ENCODE measurements at regions not wholly inside any gene's neighbourhood (a gene's known extent, or its start where the extent isn't known, plus 50 kb on each side); places are given as distances from the start of the nearest gene placed in this dataset.
"Not testable (repeated sequence)": the region's sequence is repeated elsewhere in the genome, so short reads cannot be mapped to it uniquely, and the experiment has no call there.

GRCh38 chr9:90981726-90982125 lies 180.1 kb downstream of the SYK start:
- DNase-seq, result no peak

GRCh38 chr9:90983394-90983793 lies 181.8 kb downstream of the SYK start:
- DNase-seq, result no peak

- no peak for DNase-seq
Measured at GRCh38 chr9:90985631-90986030, 184.0 kb downstream of the SYK start.

DNA sequence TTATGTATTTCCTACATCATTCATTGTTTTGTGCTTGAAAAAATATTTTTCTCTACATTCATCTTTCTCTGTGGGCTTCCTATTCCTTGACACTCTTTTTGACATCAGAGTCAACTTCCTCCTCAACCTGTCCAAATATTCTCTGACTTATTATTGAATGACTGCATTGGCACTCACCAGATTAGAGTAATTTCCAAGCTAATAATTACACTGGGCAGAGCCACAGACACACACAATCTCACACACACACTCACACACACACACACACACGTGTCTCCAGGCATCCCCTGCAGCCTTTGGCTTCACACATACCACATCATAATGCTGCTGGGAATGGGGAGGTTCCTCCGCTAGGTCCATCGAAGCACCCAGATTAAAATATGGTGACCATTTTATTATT lies 184.5 kb downstream of the SYK start:
- no peak for DNase-seq

DNA sequence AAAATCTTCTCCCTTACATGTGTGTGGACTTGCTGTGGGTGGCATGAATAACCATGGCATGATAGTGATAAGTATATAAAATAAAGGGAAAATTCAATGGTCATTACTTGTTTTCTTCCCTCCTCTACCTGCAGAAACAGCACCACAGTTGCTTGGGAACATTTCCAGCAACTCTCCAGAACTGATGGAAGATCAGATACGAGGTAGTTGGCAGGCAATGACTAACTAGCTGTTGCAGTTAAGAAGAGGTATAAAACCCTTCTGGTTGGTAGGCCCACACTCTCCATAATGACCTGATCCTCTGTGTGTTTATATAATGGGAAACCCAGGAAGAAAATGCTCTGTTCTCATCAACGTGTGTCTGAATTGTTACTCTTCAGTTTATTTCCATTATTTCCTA lies 185.9 kb downstream of the SYK start:
- DNase-seq, result no peak

GRCh38 chr9:90988318-90988717 lies 186.7 kb downstream of the SYK start:
- DNase-seq, result no peak

- DNase-seq, result no peak
Measured at GRCh38 chr9:90991953-90992352, 190.3 kb downstream of the SYK start.

DNA sequence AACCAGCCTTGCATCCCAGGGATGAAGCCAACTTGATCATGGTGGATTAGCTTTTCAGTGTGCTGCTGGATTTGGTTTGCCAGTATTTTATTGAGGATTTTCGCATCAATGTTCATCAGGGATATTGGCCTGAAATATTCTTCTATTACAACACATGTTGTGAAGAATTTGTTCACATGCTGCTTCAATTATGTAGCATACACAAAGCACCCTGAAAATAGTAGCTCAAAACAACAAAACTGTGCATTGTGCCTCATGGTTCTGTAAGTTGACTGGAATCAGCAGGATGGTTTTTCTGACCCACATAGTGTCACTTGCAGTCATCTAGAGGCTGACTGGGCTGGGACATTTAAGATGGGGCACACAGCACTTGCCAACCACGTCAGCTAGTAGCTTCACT lies 193.9 kb downstream of the SYK start:
- no peak for DNase-seq

GRCh38 chr9:90996154-90997065 lies 194.8 kb downstream of the SYK start:
- no peak for DNase-seq

- DNase-seq, result no peak
Measured at GRCh38 chr9:90998573-90998972, 197.0 kb downstream of the SYK start.

- no peak for DNase-seq
Measured at GRCh38 chr9:90999425-91000397, 198.1 kb downstream of the SYK start.

GRCh38 chr9:91001146-91001611 lies 199.6 kb downstream of the SYK start:
- no peak for DNase-seq

DNA sequence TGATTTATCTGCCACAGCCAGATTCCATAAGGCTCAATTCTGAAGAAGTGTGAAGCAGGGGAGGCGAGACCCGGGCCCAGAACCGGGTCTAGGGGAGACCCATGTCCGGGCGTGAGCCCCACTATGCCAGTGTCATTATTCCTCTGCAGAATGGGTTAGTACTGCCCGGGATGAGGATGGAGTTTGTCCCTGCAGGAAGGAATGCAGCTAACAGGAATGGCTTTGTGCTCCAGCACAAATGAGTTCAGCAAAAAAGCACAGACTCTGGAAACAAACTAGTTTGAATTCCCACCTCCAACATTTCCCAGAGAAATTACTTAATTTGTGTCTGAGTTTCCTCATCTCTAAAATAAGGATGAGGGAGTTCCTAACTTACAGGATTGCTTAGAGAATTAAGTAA lies 202.9 kb downstream of the SYK start:
- DNase-seq, result no peak

GRCh38 chr9:91004992-91005391 lies 203.4 kb downstream of the SYK start:
- no peak for DNase-seq

- DNase-seq, result no peak
Measured at GRCh38 chr9:91006046-91006445, 204.4 kb downstream of the SYK start.

- DNase-seq, result no peak
Measured at GRCh38 chr9:91008568-91008967, 206.9 kb downstream of the SYK start.

DNA sequence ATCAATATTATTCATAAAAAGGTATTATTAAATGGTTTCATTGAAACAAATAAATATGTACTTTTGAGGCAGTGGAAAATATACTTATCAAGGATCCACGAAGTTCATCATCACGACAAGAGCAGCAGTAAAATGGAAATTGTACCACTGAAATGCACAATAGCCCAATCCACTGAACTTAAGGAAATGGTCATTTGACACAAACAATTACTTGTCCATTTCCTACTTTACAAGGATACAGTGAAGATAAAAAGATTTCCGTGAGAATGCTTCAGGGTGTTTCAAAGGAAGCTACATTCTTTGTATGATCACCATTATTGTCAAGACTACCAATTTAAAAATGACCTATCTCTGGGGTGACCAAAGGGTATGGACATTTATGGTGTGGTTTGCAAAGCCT lies 210.3 kb downstream of the SYK start:
- DNase-seq, result no peak

DNA sequence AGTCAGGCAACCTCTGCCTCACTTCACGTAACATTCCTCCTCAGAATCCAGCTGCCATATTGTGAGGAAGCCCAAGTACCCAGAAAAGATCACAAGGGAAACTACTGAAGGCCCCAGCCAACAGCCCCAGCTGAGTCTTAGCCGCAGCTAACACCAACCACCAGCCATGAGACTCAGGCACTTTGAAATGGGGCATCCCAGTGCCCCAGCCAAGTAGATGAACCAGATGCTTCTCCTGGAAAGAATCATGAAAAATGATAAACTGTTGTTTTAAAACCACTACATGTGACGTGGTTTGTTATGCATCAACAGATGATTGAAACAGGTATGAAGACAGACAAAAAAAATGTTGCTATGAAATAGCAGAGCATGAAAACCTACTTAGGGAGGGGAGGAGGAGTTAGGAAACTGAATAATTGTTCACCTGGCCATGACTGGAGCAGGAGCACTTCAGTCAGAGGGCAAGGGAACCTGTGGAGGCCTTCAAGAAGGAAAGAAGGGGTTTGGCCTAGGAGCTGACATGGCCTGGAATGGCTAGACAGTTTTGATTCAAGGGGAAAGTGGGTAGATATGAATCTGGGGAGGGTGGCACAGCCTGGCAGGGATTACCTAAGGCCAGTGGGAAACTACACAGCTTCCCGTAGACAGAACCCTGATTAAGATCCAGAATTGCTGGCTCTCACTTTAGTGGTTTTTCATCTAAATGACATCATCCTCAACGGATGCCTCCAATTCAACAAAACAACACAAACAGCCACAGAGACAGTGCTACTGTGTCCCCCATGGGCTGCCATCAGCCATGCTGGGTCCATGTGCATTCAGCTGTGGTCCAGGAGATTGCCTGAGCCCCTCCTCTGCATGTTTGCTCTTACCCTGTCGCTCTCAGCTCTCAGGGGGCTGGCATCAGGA lies 211.6 kb downstream of the SYK start:
- DNase-seq, result no peak

- no peak for DNase-seq
Measured at GRCh38 chr9:91017245-91017644, 215.6 kb downstream of the SYK start.

GRCh38 chr9:91019871-91020270 lies 218.3 kb downstream of the SYK start:
- not testable (repeated sequence) for DNase-seq

DNA sequence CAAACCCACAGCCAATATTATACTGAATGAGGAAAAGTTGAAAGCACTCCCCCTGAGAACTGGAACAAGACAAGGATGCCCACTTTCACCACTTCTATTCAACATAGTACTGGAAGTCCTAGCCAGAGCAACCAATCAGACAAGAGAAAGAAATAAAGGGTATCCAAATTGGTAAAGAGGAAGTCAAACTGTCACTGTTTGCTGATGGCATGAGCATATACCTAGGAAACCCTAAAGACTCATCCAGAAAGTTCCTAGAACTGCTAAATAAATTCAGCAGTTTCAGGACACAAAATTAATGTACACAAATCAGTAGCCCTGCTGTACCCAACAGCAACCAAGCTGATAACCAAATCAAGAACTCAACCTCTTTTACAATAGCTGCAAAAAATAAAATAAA lies 220.0 kb downstream of the SYK start:
- not testable (repeated sequence) for DNase-seq

DNA sequence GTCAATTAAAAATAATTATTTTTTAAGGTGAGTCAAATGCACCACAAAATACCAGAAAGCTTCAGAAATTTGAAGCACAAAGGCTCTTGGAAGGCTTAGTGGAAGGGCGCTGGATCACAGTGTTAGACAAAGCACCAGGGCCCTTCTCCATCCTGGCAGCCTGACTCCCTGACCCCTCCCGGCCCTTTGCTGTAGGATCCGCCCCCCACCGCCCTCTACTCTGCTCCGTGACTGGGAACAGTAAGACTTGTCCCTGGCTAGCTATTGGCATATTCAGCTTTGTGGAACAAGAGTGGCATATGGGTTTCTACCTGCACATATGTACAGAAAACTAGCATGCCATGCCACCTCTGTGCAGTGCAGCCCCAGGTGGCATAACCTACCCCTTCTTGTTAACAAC lies 222.1 kb downstream of the SYK start:
- no peak for DNase-seq

GRCh38 chr9:91024841-91025240 lies 223.2 kb downstream of the SYK start:
- DNase-seq, result no peak
